Activated B cell treated with CpG ODN at 0.5 μM for 24 hours (primary cell): ENCODE measurements at regions not wholly inside any gene's neighbourhood (a gene's known extent, or its start where the extent isn't known, plus 50 kb on each side); places are given as distances from the start of the nearest gene placed in this dataset.

Experiments
- ATAC-seq: fragments of 200-7000 bp; cut with Tn5 transposase; one replicate; pipeline ENCODE4 v1.10.0; 2021; ENCODE audit warnings: low read depth, mild to moderate bottlenecking, moderate library complexity
- CTCF ChIA-PET: fragments of 350-600 bp; sonication (Branson Sonifier 250); formaldehyde crosslinking; loops from one replicate; lab custom pipeline; 2021; ENCODE audit warnings: antibody characterized with exemption; lab: Charles Lee
- POLR2A ChIA-PET: fragments of 350-600 bp; sonication (Branson Sonifier 250); formaldehyde crosslinking; loops from one replicate; lab custom pipeline; 2021; ENCODE audit warnings: antibody characterized with exemption; lab: Charles Lee
- DNase-seq: peaks from one replicate; pipeline ENCODE4 v3.0.0; 2022
- H3K27ac Mint-ChIP-seq: one replicate; pipeline ENCODE4 v1.8.0; 2020; ENCODE audit warnings: mixed read lengths
- H3K27me3 Mint-ChIP-seq: one replicate; pipeline ENCODE4 v1.8.0; 2021; ENCODE audit warnings: mixed read lengths
- H3K36me3 Mint-ChIP-seq: one replicate; pipeline ENCODE4 v1.8.0; 2021; ENCODE audit warnings: low read depth, mixed read lengths
- H3K4me1 Mint-ChIP-seq: one replicate; pipeline ENCODE4 v1.8.0; 2021; ENCODE audit warnings: mixed read lengths
- H3K4me3 Mint-ChIP-seq: one replicate; pipeline ENCODE4 v1.8.0; 2020; ENCODE audit warnings: mild to moderate bottlenecking, mixed read lengths
- H3K9me3 Mint-ChIP-seq: one replicate; pipeline ENCODE4 v1.8.0; 2020; ENCODE audit warnings: mixed read lengths
- intact Hi-C: fragments of 100-400 bp; cut with micrococcal nuclease; formaldehyde crosslinking; loops from one replicate; pipeline ENCODE4 v1.15.1; 2024
- TF ChIP-seq, protein P1 (sequence below): fragments of 200-600 bp; IDR thresholded peaks from one replicate; pipeline ENCODE4 v1.8.0; 2022; ENCODE audit warnings: antibody characterized with exemption, mild to moderate bottlenecking

DNA sequence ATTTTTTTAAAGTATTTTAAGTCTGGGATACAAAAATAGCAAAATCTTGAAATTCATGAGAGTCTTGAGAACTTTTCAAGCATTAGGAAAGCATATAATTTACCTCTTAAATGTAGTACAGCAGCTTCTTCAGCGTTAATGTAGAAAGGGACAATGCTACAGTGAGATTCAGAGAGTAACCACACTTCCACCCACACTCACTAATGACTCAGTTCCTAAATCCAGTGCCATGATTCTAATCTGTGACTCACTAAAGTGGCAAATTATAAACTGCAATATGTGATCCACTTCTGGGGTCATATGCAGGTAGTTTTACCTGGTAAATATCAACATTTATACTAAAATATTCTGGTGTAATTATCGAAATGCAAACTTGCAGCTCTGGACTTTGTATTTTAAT, 434.5 kb upstream of the TUSC1 start:
- Mint-ChIP-seq H3K27me3 (no peaks in the 10 kb centered on the region), H3K9me3 (peaks cover 6% of the 10 kb centered on the region), H3K4me1 (no peaks in the 10 kb centered on the region), H3K4me3 (no peak overlapping the region), H3K36me3 (no peaks in the 10 kb centered on the region), H3K27ac (no peak overlapping the region)
- ATAC-seq (no peak), DNase-seq (no peak)
- intact Hi-C loops, result no loop called here
- TF ChIP-seq, protein P1, sequence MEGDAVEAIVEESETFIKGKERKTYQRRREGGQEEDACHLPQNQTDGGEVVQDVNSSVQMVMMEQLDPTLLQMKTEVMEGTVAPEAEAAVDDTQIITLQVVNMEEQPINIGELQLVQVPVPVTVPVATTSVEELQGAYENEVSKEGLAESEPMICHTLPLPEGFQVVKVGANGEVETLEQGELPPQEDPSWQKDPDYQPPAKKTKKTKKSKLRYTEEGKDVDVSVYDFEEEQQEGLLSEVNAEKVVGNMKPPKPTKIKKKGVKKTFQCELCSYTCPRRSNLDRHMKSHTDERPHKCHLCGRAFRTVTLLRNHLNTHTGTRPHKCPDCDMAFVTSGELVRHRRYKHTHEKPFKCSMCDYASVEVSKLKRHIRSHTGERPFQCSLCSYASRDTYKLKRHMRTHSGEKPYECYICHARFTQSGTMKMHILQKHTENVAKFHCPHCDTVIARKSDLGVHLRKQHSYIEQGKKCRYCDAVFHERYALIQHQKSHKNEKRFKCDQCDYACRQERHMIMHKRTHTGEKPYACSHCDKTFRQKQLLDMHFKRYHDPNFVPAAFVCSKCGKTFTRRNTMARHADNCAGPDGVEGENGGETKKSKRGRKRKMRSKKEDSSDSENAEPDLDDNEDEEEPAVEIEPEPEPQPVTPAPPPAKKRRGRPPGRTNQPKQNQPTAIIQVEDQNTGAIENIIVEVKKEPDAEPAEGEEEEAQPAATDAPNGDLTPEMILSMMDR, result no peak
- ChIA-PET POLR2A (no interaction called here), CTCF (no interaction called here)

DNA sequence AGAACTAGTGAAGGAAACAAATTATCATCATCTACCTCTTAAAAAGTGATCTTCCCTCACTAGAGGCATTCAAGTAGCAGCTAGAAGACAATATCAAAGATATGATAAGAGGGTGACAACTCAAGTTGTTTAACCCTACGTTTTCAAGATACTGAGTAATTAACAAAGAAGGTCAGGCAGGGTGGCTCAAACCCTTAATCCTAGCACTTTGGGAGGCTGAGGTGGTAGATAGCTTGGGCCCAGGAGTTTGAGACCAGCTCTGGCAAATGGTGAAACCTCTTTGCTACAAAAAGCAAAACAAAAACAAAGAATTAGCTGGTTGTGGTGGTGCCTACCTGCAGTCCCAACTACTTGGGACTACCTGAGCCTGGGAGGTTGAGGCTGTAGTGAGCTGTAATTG, 408.2 kb upstream of the TUSC1 start:
- intact Hi-C loops, result no loop called here
- Mint-ChIP-seq H3K36me3 (no peaks in the 10 kb centered on the region), H3K4me3 (no peak overlapping the region), H3K9me3 (peaks cover 2% of the 10 kb centered on the region), H3K27me3 (no peaks in the 10 kb centered on the region), H3K27ac (no peak overlapping the region), H3K4me1 (no peaks in the 10 kb centered on the region)
- ChIA-PET CTCF (no interaction called here), POLR2A (no interaction called here)
- TF ChIP-seq, protein P1, result no peak
- ATAC-seq (no peak), DNase-seq (no peak)

GRCh38 chr9:26081847-26082246, 403.6 kb upstream of the TUSC1 start:
- H3K27me3 Mint-ChIP-seq, result no peaks in the 10 kb centered on the region

DNA sequence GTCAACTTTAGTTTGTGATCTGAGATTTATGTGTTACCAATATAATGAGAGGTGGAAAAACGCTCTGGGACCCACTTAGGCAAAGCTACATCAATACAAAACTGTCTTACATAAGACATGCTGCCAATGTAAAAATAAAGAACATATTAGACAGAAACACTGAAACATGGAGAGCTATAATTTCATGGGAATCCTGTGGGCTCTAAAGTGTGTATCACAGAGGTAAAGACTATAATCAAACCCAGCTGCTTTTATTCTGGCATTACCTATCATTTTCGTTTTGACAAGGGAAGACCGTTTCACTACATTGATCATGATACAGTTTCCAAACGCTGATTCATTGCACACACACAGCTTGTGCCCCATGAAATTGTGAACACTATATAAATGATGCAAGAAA, 400.5 kb upstream of the TUSC1 start:
- TF ChIP-seq, protein P1, result no peak
- POLR2A ChIA-PET, result no interaction called here
- H3K27ac Mint-ChIP-seq, result no peak overlapping the region
- H3K4me3 Mint-ChIP-seq, result no peak overlapping the region
- DNase-seq (no peak), ATAC-seq (no peak)
- H3K27me3 Mint-ChIP-seq, result no peaks in the 10 kb centered on the region
- no peaks in the 10 kb centered on the region for H3K4me1 Mint-ChIP-seq
- H3K36me3 Mint-ChIP-seq, result no peaks in the 10 kb centered on the region
- CTCF ChIA-PET, result no interaction called here
- intact Hi-C loops, result no loop called here
- peaks cover 21% of the 10 kb centered on the region for H3K9me3 Mint-ChIP-seq

More at GRCh38 chr9:26081847-26082246, 403.6 kb upstream of the TUSC1 start:
- Mint-ChIP-seq H3K27ac (no peak overlapping the region), H3K4me1 (no peaks in the 10 kb centered on the region), H3K4me3 (no peak overlapping the region), H3K36me3 (no peaks in the 10 kb centered on the region), H3K9me3 (peaks cover 1% of the 10 kb centered on the region)
- POLR2A ChIA-PET, result no interaction called here
- ATAC-seq (no peak), DNase-seq (no peak)
- CTCF ChIA-PET, result no interaction called here
- intact Hi-C loops, result no loop called here
- TF ChIP-seq, protein P1, result no peak

DNA sequence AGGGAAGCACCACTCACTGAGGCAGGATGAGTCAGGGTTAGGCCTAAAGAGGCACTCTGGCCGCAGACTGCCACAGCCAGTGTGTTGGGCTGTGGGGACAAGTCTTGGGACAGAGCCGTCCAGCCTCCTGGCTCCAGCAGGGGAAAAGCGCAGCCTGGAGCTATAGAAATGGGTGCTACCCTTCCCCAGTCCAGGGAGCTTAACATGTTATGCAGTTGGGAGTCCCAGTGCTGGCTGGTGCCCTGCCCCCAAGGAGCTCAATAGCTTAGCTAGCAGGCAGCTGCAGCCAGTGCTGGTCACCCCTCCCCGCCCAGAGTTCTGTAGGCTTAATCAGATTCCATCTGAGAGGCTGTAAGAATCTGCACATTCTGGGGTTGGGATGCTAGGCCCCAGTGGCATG, 399.6 kb upstream of the TUSC1 start:
- TF ChIP-seq, protein P1, result no peak
- no peak for DNase-seq
- CTCF ChIA-PET, result no interaction called here
- intact Hi-C loops, result no loop called here
- Mint-ChIP-seq H3K9me3 (peaks cover 25% of the 10 kb centered on the region), H3K36me3 (no peaks in the 10 kb centered on the region), H3K27ac (no peak overlapping the region), H3K4me1 (no peaks in the 10 kb centered on the region), H3K4me3 (no peak overlapping the region), H3K27me3 (no peaks in the 10 kb centered on the region)
- no peak for ATAC-seq
- POLR2A ChIA-PET, result no interaction called here
